ENCODE measurements at regions not wholly inside any gene's neighbourhood (a gene's known extent, or its start where the extent isn't known, plus 50 kb on each side); places are given as distances from the start of the nearest gene placed in this dataset.

GRCh38 chr5:110909950-110910349, 161.6 kb upstream of the TSLP start:
- TF ChIP-seq, protein P1, sequence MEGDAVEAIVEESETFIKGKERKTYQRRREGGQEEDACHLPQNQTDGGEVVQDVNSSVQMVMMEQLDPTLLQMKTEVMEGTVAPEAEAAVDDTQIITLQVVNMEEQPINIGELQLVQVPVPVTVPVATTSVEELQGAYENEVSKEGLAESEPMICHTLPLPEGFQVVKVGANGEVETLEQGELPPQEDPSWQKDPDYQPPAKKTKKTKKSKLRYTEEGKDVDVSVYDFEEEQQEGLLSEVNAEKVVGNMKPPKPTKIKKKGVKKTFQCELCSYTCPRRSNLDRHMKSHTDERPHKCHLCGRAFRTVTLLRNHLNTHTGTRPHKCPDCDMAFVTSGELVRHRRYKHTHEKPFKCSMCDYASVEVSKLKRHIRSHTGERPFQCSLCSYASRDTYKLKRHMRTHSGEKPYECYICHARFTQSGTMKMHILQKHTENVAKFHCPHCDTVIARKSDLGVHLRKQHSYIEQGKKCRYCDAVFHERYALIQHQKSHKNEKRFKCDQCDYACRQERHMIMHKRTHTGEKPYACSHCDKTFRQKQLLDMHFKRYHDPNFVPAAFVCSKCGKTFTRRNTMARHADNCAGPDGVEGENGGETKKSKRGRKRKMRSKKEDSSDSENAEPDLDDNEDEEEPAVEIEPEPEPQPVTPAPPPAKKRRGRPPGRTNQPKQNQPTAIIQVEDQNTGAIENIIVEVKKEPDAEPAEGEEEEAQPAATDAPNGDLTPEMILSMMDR (IDR thresholded peaks at IDR 0.05; ENCODE audit: extremely low read depth, missing control alignments), result no peak
- DNase-seq (ENCODE audit: low spot score), result no peak

- no peak for DNase-seq (ENCODE audit: low spot score)
- TF ChIP-seq, protein P1 (IDR thresholded peaks at IDR 0.05; ENCODE audit: extremely low read depth, missing control alignments), result no peak
These were observed 158.3 kb upstream of the TSLP start for GRCh38 chr5:110913221-110913620.

DNA sequence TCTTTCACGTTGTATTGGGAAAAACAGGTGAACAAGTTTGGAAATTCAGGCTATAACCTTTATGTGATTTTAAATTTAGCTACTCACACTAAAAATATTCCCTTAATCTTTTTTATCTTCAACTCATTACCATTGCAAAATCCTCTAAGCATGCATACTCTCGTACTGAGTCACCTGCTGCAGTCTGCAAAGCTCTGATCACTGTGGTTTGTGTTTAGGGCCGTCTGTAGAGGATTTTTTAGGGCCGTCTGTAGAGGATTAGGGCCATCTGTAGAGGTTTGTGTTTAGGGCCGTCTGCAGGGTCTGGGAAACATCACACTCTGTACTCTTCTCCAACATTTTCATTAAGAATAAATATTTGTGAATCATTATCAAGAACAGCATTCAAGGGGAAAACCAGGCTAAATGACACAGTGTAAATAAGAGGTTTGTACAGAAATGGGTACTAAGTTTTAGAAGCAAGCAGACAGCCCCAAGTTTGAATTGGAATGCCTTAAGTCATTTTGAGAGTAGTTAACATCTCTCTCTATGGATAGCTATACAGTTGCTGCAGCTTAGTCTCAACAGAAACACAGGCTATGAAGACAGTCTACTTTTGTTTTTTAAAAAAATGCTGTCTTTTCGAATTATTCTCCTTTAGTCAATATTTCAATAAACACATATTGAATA, 155.0 kb upstream of the TSLP start:
- TF ChIP-seq, protein P1 (IDR thresholded peaks at IDR 0.05; ENCODE audit: extremely low read depth, missing control alignments), result no peak
- DNase-seq (ENCODE audit: low spot score), result no peak

DNA sequence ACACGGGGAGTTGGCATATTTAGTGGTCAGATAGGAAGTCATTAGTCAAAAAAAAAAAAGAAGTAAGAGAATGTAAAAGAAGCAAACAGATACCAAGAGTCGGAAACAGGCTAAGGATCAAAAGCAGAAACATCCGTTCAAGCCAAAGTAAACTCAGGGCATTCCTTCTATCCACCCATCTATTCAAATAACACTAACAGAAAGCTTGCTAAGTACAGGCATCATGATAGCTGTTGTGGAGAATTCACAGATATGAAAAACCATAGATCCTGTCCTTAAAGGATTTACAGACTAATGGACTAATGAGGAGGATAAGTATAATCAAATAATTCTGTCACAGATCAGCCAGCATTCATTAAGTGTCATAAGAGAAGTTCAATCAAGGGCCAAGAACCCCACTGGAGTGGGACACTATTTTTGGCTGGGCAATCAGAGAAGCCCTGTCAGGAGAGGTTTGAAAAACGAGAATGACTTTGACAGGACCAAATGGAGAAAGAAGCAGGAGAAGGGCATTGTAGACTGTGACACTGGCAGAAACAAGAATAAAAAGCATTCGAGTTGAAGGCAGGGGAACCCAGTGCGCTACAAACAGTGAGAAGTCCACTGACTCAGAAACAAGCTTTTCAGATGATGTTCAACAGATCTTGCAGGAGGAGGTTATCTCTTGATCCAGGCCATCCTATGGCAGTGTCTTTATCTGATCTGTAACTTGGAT, 154.2 kb upstream of the TSLP start:
- TF ChIP-seq, protein P1 (IDR thresholded peaks at IDR 0.05; ENCODE audit: extremely low read depth, missing control alignments), result no peak
- DNase-seq (ENCODE audit: low spot score), result no peak

- TF ChIP-seq, protein P1 (IDR thresholded peaks at IDR 0.05; ENCODE audit: extremely low read depth, missing control alignments), result no peak
- no peak for DNase-seq (ENCODE audit: low spot score)
These were observed 152.8 kb upstream of the TSLP start for GRCh38 chr5:110918683-110919082.

DNA sequence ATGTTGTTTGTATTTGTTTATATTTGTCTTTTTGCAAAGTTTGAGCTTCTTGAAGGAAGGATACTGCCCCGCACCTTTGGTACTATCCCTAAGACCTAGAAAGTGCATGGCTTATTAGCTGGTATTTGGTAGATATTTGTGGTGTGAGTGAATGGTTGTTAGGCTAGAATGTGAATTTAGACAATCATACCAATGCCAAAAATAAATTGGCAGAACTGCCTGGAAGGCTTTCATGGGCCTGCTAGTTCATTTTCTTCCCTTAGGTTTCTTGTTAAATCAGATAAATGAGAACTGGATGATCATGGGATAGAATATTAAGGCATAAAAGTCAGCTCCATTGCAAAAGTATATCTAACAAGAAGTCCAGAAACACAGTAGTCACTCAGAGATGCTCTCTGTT, 147.5 kb upstream of the TSLP start:
- TF ChIP-seq, protein P1 (IDR thresholded peaks at IDR 0.05; ENCODE audit: extremely low read depth, missing control alignments), result no peak

GRCh38 chr5:110925398-110925797, 146.1 kb upstream of the TSLP start:
- no peak for DNase-seq (ENCODE audit: low spot score)

More for the DNA sequence above, 147.5 kb upstream of the TSLP start:
- no peak for DNase-seq (ENCODE audit: low spot score)

More at GRCh38 chr5:110925398-110925797, 146.1 kb upstream of the TSLP start:
- TF ChIP-seq, protein P1 (IDR thresholded peaks at IDR 0.05; ENCODE audit: extremely low read depth, missing control alignments), result no peak

Data from GM20000 (cell line).